Upper lobe of right lung (tissue), 1 donor: ENCODE measurements at regions not wholly inside any gene's neighbourhood (a gene's known extent, or its start where the extent isn't known, plus 50 kb on each side); places are given as distances from the start of the nearest gene placed in this dataset.

ENCODE experiments used
- ATAC-seq: fragments of 200-7000 bp; cut with Tn5 transposase; one replicate; pipeline ENCODE4 v1.9.1; 2020; ENCODE audit warnings: mild to moderate bottlenecking, moderate library complexity
- DNase-seq: peaks from one replicate; pipeline ENCODE4 v3.0.0-alpha.2; 2020
- H3K27ac ChIP-seq: fragments of 200-600 bp; one replicate; pipeline ENCODE4 v1.8.0; 2022
- H3K27me3 ChIP-seq: fragments of 200-600 bp; one replicate; pipeline ENCODE4 v1.8.0; 2022; ENCODE audit warnings: mild to moderate bottlenecking
- H3K36me3 ChIP-seq: fragments of 200-600 bp; one replicate; pipeline ENCODE4 v1.8.0; 2022
- H3K4me1 ChIP-seq: fragments of 200-600 bp; one replicate; pipeline ENCODE4 v1.8.0; 2022
- H3K4me3 ChIP-seq: fragments of 200-600 bp; one replicate; pipeline ENCODE4 v1.8.0; 2022; ENCODE audit warnings: mild to moderate bottlenecking
- H3K9me3 ChIP-seq: fragments of 200-600 bp; one replicate; pipeline ENCODE4 v1.8.0; 2022
- CTCF ChIP-seq: fragments of 200-600 bp; IDR thresholded peaks from one replicate; pipeline ENCODE4 v1.8.0; 2022; ENCODE audit warnings: antibody characterized with exemption
- intact Hi-C: fragments of 100-400 bp; cut with DNase I; formaldehyde crosslinking; loops from one replicate; pipeline ENCODE4 v1.11.0; 2022
- donor health status: DM: no; HTN: yes; CAD: no; lungs with severe emphysema.

DNA sequence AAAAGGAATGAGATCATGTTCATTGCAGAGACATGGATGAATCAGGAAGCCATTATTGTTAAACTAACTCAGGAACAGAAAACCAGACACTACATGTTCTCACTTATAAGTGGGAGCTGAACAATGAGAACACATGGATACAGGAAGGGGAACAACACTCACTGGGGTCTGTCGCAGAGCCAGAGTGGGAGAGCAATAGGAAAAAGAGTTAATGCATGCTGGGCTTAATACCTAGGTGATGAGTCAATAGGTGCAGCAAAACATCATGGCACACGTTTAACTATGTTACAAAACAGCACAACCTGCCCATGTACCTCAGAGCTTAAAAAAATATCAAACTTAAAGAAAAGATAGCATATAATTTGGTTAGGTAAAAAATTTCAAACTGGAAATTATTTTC is 281.4 kb downstream of the PABPC4L start:
- ATAC-seq = no peak
- Histone ChIP-seq H3K9me3 (no peaks in the 10 kb centered on the region), H3K36me3 (no peaks in the 10 kb centered on the region), H3K4me3 (no peak overlapping the region), H3K27me3 (no peaks in the 10 kb centered on the region), H3K4me1 (no peaks in the 10 kb centered on the region), H3K27ac (no peak overlapping the region)
- intact Hi-C loops = no loop called here
- no peak for DNase-seq
- no peak for TF ChIP-seq CTCF

DNA sequence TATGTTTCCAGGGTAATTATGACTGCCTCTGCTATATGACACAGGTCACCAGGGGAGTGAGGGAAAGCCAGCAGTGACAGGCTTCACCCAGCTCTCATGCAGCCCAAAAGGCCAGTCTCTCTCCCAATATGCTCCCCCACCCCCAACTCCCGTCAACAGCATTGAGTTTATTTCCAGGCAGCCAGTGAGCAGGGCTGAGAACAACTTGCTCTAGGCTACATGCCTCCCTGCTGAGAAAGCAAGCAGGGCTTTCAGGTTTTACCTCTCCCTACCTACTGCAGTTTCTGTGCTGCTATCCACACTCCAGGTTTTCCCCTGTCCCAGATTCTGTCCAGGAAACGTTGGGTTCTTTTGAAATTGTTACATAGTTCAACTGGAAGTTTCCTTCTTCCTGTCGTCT is 291.4 kb downstream of the PABPC4L start:
- no peak overlapping the region for H3K4me3 ChIP-seq
- intact Hi-C loops = no loop called here
- DNase-seq (no peak), ATAC-seq (no peak)
- H3K36me3 ChIP-seq = no peaks in the 10 kb centered on the region
- no peaks in the 10 kb centered on the region for H3K4me1 ChIP-seq
- H3K9me3 ChIP-seq = no peaks in the 10 kb centered on the region
- no peak for TF ChIP-seq CTCF
- H3K27ac ChIP-seq = no peak overlapping the region
- H3K27me3 ChIP-seq = no peaks in the 10 kb centered on the region

- Histone ChIP-seq H3K4me1 (no peaks in the 10 kb centered on the region), H3K4me3 (no peak overlapping the region), H3K36me3 (no peaks in the 10 kb centered on the region), H3K9me3 (no peaks in the 10 kb centered on the region), H3K27ac (no peak overlapping the region), H3K27me3 (no peaks in the 10 kb centered on the region)
- no peak for DNase-seq
- no peak for ATAC-seq
- intact Hi-C loops = no loop called here
- TF ChIP-seq CTCF = no peak
Measured at GRCh38 chr4:133903029-133903428, 298.6 kb downstream of the PABPC4L start.

DNA sequence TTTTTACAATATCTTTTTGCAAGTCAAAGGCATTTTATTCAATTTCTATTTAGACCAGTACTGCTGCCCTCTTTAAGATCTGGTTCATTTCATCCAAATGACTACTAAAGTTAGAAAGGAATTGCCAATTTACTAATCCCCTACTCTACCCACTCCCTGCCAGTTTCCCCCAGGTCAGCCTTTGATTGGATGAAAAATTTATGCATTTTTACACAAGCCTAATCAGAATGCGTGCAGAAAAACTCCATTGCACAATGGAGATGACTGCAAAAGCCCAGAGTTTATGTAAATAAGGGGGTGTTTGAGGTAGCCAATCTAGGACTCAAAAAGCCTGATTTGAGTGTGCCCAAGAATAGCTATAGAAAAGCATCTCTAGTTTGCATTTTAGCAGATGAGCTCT is 310.6 kb downstream of the PABPC4L start:
- no peak overlapping the region for H3K27ac ChIP-seq
- H3K9me3 ChIP-seq = no peaks in the 10 kb centered on the region
- intact Hi-C loops = no loop called here
- H3K27me3 ChIP-seq = no peaks in the 10 kb centered on the region
- ATAC-seq (no peak), DNase-seq (no peak)
- H3K4me1 ChIP-seq = no peaks in the 10 kb centered on the region
- no peak for TF ChIP-seq CTCF
- no peaks in the 10 kb centered on the region for H3K36me3 ChIP-seq
- no peak overlapping the region for H3K4me3 ChIP-seq

- Histone ChIP-seq H3K4me3 (no peak overlapping the region), H3K27me3 (no peaks in the 10 kb centered on the region), H3K36me3 (no peaks in the 10 kb centered on the region), H3K4me1 (no peaks in the 10 kb centered on the region), H3K27ac (no peak overlapping the region), H3K9me3 (no peaks in the 10 kb centered on the region)
- ATAC-seq = no peak
- no peak for DNase-seq
- TF ChIP-seq CTCF = no peak
- intact Hi-C loops = no loop called here
Measured at GRCh38 chr4:133887723-133888122, 313.9 kb downstream of the PABPC4L start.

GRCh38 chr4:133869486-133869885 is 332.1 kb downstream of the PABPC4L start:
- no peaks in the 10 kb centered on the region for H3K9me3 ChIP-seq
- H3K36me3 ChIP-seq = no peaks in the 10 kb centered on the region
- no peaks in the 10 kb centered on the region for H3K4me1 ChIP-seq
- ATAC-seq = no peak
- no peak overlapping the region for H3K27ac ChIP-seq
- H3K4me3 ChIP-seq = no peak overlapping the region
- no peak for TF ChIP-seq CTCF
- DNase-seq = no peak
- intact Hi-C loops = no loop called here
- H3K27me3 ChIP-seq = no peaks in the 10 kb centered on the region
